KMS-11 (cell line): ENCODE measurements at regions not wholly inside any gene's neighbourhood (a gene's known extent, or its start where the extent isn't known, plus 50 kb on each side); places are given as distances from the start of the nearest gene placed in this dataset.
"Not testable (repeated sequence)": the region's sequence is repeated elsewhere in the genome, so short reads cannot be mapped to it uniquely, and the experiment has no call there.

Source experiments
- H2AFZ ChIP-seq: fragments of 200-600 bp; sonication (generic); 2 replicates; pipeline ENCODE4 v1.6.1; 2016; ENCODE audit warnings: antibody characterized with exemption, mixed run types, low read depth
- H3K27ac ChIP-seq: fragments of 200-600 bp; sonication (generic); 2 replicates; pipeline ENCODE4 v1.6.1; 2016; ENCODE audit warnings: mild to moderate bottlenecking, mixed run types
- H3K27me3 ChIP-seq: fragments of 200-600 bp; sonication (generic); 2 replicates; pipeline ENCODE4 v1.6.1; 2017; ENCODE audit warnings: mild to moderate bottlenecking, low read depth, mixed run types, moderate library complexity; ENCODE audit not compliant: insufficient read depth
- H3K36me3 ChIP-seq: fragments of 200-600 bp; sonication (generic); 2 replicates; pipeline ENCODE4 v1.6.1; 2017; ENCODE audit warnings: mild to moderate bottlenecking, mixed run types; ENCODE audit not compliant: insufficient read depth
- H3K4me1 ChIP-seq: fragments of 200-600 bp; sonication (generic); 2 replicates; pipeline ENCODE4 v1.6.1; 2016; ENCODE audit warnings: mild to moderate bottlenecking, low read depth, mixed run types; ENCODE audit not compliant: poor library complexity, severe bottlenecking
- H3K4me2 ChIP-seq: fragments of 200-600 bp; sonication (generic); 2 replicates; pipeline ENCODE4 v1.7.0; 2016; ENCODE audit warnings: mild to moderate bottlenecking, mixed run types
- H3K4me3 ChIP-seq: fragments of 200-600 bp; sonication (generic); IDR thresholded peaks from 2 replicates; pipeline ENCODE4 v1.6.1; 2017; ENCODE audit warnings: low read depth, low read length, mixed read lengths; ENCODE audit not compliant: insufficient read depth
- H3K79me2 ChIP-seq: fragments of 200-600 bp; sonication (generic); 2 replicates; pipeline ENCODE4 v1.6.1; 2016; ENCODE audit warnings: low read depth, mixed run types; ENCODE audit not compliant: insufficient read depth
- H3K9ac ChIP-seq: fragments of 200-600 bp; sonication (generic); 2 replicates; pipeline ENCODE4 v1.6.1; 2016; ENCODE audit warnings: mild to moderate bottlenecking, mixed run types
- H4K20me1 ChIP-seq: fragments of 200-600 bp; sonication (generic); 2 replicates; pipeline ENCODE4 v1.6.1; 2016; ENCODE audit warnings: mild to moderate bottlenecking, mixed run types; ENCODE audit not compliant: insufficient read depth
- TF ChIP-seq, protein P1 (sequence below): fragments of 200-600 bp; sonication (generic); conservative IDR thresholded peaks from 2 replicates; pipeline ENCODE4 v1.6.1; 2017; ENCODE audit warnings: low read depth, mild to moderate bottlenecking, antibody characterized with exemption, low read length, moderate library complexity, mixed read lengths

DNA sequence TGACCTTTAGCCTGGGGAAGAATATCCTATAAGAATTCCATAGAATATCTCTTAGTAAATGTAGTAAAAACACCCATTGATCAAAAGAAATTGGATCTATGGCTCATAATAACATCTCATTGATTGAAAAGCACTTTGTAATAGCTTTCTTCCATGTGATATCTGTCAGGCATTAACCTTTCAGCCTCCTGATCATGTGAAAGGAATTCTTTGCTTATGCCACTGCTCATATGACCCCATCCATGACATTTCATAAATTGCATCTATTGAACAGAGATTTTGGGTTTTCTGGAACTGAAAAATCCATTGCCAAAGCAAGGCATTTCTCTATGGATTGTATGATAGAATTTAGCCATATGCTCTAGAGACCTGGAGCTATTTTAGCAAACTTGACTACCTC lies 519.3 kb upstream of the PFKP start:
- Histone ChIP-seq H3K27me3 (no peaks in the 10 kb centered on the region), H3K4me3 (no peak overlapping the region), H4K20me1 (no peaks in the 10 kb centered on the region), H2AFZ (no peak overlapping the region), H3K9ac (no peak overlapping the region), H3K79me2 (no peaks in the 10 kb centered on the region), H3K4me2 (no peak overlapping the region), H3K36me3 (no peaks in the 10 kb centered on the region), H3K4me1 (no peaks in the 10 kb centered on the region), H3K27ac (no peak overlapping the region)
- TF ChIP-seq, protein P1, sequence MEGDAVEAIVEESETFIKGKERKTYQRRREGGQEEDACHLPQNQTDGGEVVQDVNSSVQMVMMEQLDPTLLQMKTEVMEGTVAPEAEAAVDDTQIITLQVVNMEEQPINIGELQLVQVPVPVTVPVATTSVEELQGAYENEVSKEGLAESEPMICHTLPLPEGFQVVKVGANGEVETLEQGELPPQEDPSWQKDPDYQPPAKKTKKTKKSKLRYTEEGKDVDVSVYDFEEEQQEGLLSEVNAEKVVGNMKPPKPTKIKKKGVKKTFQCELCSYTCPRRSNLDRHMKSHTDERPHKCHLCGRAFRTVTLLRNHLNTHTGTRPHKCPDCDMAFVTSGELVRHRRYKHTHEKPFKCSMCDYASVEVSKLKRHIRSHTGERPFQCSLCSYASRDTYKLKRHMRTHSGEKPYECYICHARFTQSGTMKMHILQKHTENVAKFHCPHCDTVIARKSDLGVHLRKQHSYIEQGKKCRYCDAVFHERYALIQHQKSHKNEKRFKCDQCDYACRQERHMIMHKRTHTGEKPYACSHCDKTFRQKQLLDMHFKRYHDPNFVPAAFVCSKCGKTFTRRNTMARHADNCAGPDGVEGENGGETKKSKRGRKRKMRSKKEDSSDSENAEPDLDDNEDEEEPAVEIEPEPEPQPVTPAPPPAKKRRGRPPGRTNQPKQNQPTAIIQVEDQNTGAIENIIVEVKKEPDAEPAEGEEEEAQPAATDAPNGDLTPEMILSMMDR = no peak

DNA sequence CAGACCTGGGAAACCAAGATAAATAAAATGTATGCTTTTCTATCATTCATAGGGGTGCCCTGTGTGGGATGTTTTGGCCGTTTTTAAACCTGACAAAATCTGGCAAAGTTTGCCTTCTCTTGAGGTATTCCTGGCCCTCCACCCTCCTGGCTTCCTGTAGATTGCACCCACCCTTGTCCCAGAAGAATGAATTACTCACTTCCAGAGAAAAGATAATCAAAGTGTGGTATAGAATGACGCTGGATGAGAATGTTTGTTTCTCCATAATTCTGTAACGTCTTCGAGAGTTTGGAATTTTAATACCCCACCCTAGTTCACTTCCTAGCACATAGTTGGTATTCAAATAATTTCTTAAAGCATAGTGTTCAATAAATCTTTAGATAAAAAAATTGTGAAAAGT lies 519.7 kb upstream of the PFKP start:
- H3K36me3 ChIP-seq = no peaks in the 10 kb centered on the region
- TF ChIP-seq, protein P1 = no peak
- no peak overlapping the region for H3K4me3 ChIP-seq
- no peaks in the 10 kb centered on the region for H4K20me1 ChIP-seq
- no peak overlapping the region for H3K4me2 ChIP-seq
- H2AFZ ChIP-seq = no peak overlapping the region
- no peak overlapping the region for H3K9ac ChIP-seq
- H3K79me2 ChIP-seq = no peaks in the 10 kb centered on the region
- no peaks in the 10 kb centered on the region for H3K4me1 ChIP-seq
- no peak overlapping the region for H3K27ac ChIP-seq
- H3K27me3 ChIP-seq = no peaks in the 10 kb centered on the region

DNA sequence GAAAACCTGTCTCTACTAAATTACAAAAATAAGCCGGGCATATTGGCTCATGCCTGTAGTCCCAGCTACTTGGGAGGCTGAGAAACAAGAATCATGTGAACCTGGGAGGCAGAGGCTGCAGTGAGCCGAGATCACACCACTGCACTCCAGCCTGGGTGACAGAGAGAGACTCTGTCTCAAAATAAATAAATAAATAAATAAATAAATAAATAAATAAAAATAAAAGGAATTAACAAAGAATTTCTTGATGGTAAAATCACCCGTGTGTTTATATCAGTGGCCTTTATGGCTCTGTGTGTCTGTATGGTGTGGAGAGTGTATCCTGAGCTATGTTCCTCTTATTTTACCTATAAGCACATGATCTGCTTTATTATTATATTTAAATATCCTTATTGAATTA lies 520.5 kb upstream of the PFKP start:
- H3K4me3 ChIP-seq, H3K79me2 ChIP-seq, H3K27ac ChIP-seq, H3K4me2 ChIP-seq, H3K27me3 ChIP-seq, H3K9ac ChIP-seq, H3K4me1 ChIP-seq, H3K36me3 ChIP-seq, H2AFZ ChIP-seq, H4K20me1 ChIP-seq: not testable (repeated sequence)

DNA sequence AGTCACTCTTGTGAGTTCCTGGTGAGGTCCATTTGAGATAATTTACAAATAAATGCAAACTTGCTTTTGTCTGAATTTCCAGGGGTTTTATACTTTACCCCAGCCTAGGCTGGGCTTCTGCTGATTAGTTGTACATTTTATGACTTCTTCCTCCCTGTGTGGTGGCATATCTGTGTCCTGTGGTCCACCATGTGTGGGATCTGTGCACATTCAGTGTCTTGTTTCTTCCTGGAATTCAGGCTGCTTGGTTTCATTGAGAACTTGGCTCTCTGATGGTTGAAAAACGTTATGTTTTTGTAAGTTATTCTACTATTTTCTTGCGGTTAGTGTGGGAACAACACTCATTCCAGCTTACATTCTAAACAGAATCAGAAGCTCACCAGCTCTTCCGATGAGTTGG lies 523.4 kb upstream of the PFKP start:
- no peak overlapping the region for H3K27ac ChIP-seq
- no peaks in the 10 kb centered on the region for H3K27me3 ChIP-seq
- H3K4me3 ChIP-seq = no peak overlapping the region
- H3K79me2 ChIP-seq = no peaks in the 10 kb centered on the region
- H3K4me2 ChIP-seq = no peak overlapping the region
- H4K20me1 ChIP-seq = no peaks in the 10 kb centered on the region
- H3K36me3 ChIP-seq = no peaks in the 10 kb centered on the region
- TF ChIP-seq, protein P1 = no peak
- no peak overlapping the region for H2AFZ ChIP-seq
- no peaks in the 10 kb centered on the region for H3K4me1 ChIP-seq
- H3K9ac ChIP-seq = no peak overlapping the region

DNA sequence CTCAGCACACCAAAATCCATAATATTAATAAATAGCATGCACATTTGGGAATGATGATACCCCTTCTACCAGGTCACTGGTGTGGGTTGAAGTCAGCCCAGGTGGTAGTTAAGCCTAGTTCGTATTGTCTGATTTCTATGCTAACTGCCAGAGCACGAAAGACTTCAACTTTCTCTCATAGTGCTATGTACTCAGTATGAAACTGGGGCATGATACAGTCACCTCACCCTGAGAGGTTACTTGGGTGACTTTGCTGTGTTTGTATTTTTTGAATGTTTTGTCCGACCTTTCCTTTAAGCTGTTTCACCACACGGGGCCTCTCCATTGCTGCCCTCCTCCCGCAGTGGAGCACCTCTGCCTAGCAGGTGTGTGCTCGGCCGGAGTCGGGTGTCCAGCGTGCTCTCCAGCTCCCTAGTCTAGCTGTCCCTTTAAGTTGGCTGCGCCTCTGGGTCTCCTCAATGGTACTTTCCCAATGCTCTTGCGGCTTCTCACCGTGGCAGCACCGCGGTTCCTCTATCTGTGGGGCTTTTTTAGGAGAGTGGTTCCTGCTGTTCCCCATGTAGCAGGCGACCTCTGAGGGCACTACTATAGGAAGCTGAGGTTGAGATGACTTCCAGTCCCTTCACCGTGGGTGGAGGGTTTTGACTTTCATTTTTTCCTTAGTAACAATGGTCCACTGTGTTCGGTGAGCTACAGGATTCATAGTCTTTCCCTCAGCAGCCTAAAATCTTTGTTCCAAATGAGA lies 524.0 kb upstream of the PFKP start:
- Histone ChIP-seq H3K4me2 (no peak overlapping the region), H3K27me3 (no peaks in the 10 kb centered on the region), H3K79me2 (no peaks in the 10 kb centered on the region), H3K27ac (no peak overlapping the region), H4K20me1 (no peaks in the 10 kb centered on the region), H3K9ac (no peak overlapping the region), H3K4me1 (no peaks in the 10 kb centered on the region), H2AFZ (no peak overlapping the region), H3K36me3 (no peaks in the 10 kb centered on the region), H3K4me3 (no peak overlapping the region)
- TF ChIP-seq, protein P1 = no peak
